Trophoblast cell (in vitro differentiated cells and primary cell): ENCODE measurements at regions not wholly inside any gene's neighbourhood (a gene's known extent, or its start where the extent isn't known, plus 50 kb on each side); places are given as distances from the start of the nearest gene placed in this dataset.

Experiments used
- DNase-seq, 2 donors: peaks; one replicate each; pipeline ENCODE4 v3.0.0-alpha.2; 2016
- H2AFZ ChIP-seq: 2 replicates; pipeline ENCODE4 v1.6.1; 2013; ENCODE audit warnings: low read length, moderate library complexity, mild to moderate bottlenecking; ENCODE audit not compliant: insufficient read depth, poor library complexity
- H2AK5ac ChIP-seq: 2 replicates; pipeline ENCODE4 v1.6.1; 2013; ENCODE audit warnings: mild to moderate bottlenecking, low read length
- H2BK120ac ChIP-seq: 2 replicates; pipeline ENCODE4 v1.6.1; 2013; ENCODE audit warnings: low read length, mild to moderate bottlenecking, moderate library complexity; ENCODE audit not compliant: insufficient read depth, poor library complexity
- H2BK12ac ChIP-seq: 2 replicates; pipeline ENCODE4 v1.6.1; 2013; ENCODE audit warnings: mild to moderate bottlenecking, low read length, moderate library complexity
- H2BK5ac ChIP-seq: 2 replicates; pipeline ENCODE4 v1.6.1; 2013; ENCODE audit warnings: low read length, low read depth, moderate library complexity, mild to moderate bottlenecking; ENCODE audit not compliant: poor library complexity
- H3K14ac ChIP-seq: 2 replicates; pipeline ENCODE4 v1.6.1; 2013; ENCODE audit warnings: mild to moderate bottlenecking, low read length
- H3K18ac ChIP-seq: 2 replicates; pipeline ENCODE4 v1.6.1; 2013; ENCODE audit warnings: mild to moderate bottlenecking, low read length
- H3K23ac ChIP-seq: 2 replicates; pipeline ENCODE4 v1.6.1; 2013; ENCODE audit warnings: low read length
- H3K27ac ChIP-seq: 2 replicates; pipeline ENCODE4 v1.5.1; 2013; ENCODE audit warnings: low read depth, mild to moderate bottlenecking, inconsistent platforms, low read length, moderate library complexity
- H3K27me3 ChIP-seq: 2 replicates; pipeline ENCODE4 v1.6.1; 2013; ENCODE audit warnings: inconsistent platforms, mild to moderate bottlenecking, low read length, moderate library complexity; ENCODE audit not compliant: insufficient read depth
- H3K36me3 ChIP-seq, 2 experiments: 1 replicate in 1 of 2; 2 replicates in 1 of 2; pipeline ENCODE4 v1.6.1; 2013; ENCODE audit warnings: low read length in 2 of 2, mild to moderate bottlenecking in 2 of 2, moderate library complexity in 1 of 2; ENCODE audit not compliant: insufficient read depth in 2 of 2, control insufficient read depth in 1 of 2
- H3K4ac ChIP-seq: 2 replicates; pipeline ENCODE4 v1.6.1; 2013; ENCODE audit warnings: low read depth, mild to moderate bottlenecking, low read length, moderate library complexity
- H3K4me1 ChIP-seq, 2 experiments: 1 replicate in 1 of 2; 2 replicates in 1 of 2; pipeline ENCODE4 v1.6.1; 2013; ENCODE audit warnings: low read length in 2 of 2, mild to moderate bottlenecking in 2 of 2, moderate library complexity in 1 of 2; ENCODE audit not compliant: insufficient read depth in 2 of 2, control insufficient read depth in 1 of 2
- H3K4me2 ChIP-seq: 2 replicates; pipeline ENCODE4 v1.6.1; 2013; ENCODE audit warnings: inconsistent platforms, mild to moderate bottlenecking, low read length, moderate library complexity
- H3K4me3 ChIP-seq: 2 replicates; pipeline ENCODE4 v1.5.1; 2013; ENCODE audit warnings: mild to moderate bottlenecking, low read depth, low read length, inconsistent platforms
- H3K79me1 ChIP-seq: one replicate; pipeline ENCODE4 v1.6.1; 2013; ENCODE audit warnings: low read length
- H3K79me2 ChIP-seq: 2 replicates; pipeline ENCODE4 v1.6.1; 2013; ENCODE audit warnings: low read length, mild to moderate bottlenecking; ENCODE audit not compliant: control insufficient read depth, insufficient read depth, poor library complexity
- H3K9ac ChIP-seq: 2 replicates; pipeline ENCODE4 v1.6.1; 2013; ENCODE audit warnings: mild to moderate bottlenecking, low read length
- H3K9me3 ChIP-seq: 2 replicates; pipeline ENCODE4 v1.6.1; 2013; ENCODE audit warnings: low read depth, mild to moderate bottlenecking, control low read depth, inconsistent platforms, low read length; ENCODE audit not compliant: insufficient read depth
- H4K12ac ChIP-seq: 2 replicates; pipeline ENCODE4 v1.6.1; 2013; ENCODE audit warnings: low read depth, mild to moderate bottlenecking, low read length, moderate library complexity
- H4K8ac ChIP-seq: 2 replicates; pipeline ENCODE4 v1.6.1; 2013; ENCODE audit warnings: low read depth, mild to moderate bottlenecking, low read length, moderate library complexity
- H4K91ac ChIP-seq: one replicate; pipeline ENCODE4 v1.6.1; 2013; ENCODE audit warnings: low read depth, mild to moderate bottlenecking, low read length, moderate library complexity
- WGBS: extraction: QIAGEN DNeasy Blood & Tissue Kit; methylation state at CpG from one replicate; pipeline ENCODE4 v1.1.7; 2013; ENCODE audit warnings: missing lambda C conversion rate; ENCODE audit not compliant: insufficient read length, insufficient coverage; ENCODE audit errors: extremely low coverage; 5-methylcytosine and 5-hydroxymethylcytosine counted together

GRCh38 chr6:14518515-14519217 is 401.1 kb downstream of the CD83 start:
- Histone ChIP-seq H4K12ac (no peak overlapping the region), H2BK5ac (no peak overlapping the region), H3K79me1 (no peaks in the 10 kb centered on the region), H3K9me3 (no peaks in the 10 kb centered on the region), H2BK12ac (no peak overlapping the region), H2AK5ac (no peak overlapping the region), H3K4me1 (no peaks in the 10 kb centered on the region), H3K4ac (no peak overlapping the region), H3K18ac (no peak overlapping the region), H2BK120ac (no peak overlapping the region), H3K36me3 (no peaks in the 10 kb centered on the region), H2AFZ (no peak overlapping the region), H3K4me2 (no peak overlapping the region), H4K8ac (no peak overlapping the region), H3K4me3 (no peak overlapping the region), H4K91ac (no peak overlapping the region), H3K27ac (no peak overlapping the region), H3K14ac (no peak overlapping the region), H3K79me2 (no peaks in the 10 kb centered on the region), H3K23ac (no peak overlapping the region), H3K9ac (no peak overlapping the region), H3K27me3 (no peaks in the 10 kb centered on the region)
- DNase-seq: no peak
- WGBS: no CpG with 5 or more reads among the region's 14 CpGs

GRCh38 chr6:14520029-14520428 is 402.5 kb downstream of the CD83 start:
- DNase-seq: peak; percentile 92 to 94
- no peak overlapping the region for H4K91ac ChIP-seq
- no peak overlapping the region for H3K4me2 ChIP-seq
- H3K4ac ChIP-seq: no peak overlapping the region
- H4K12ac ChIP-seq: no peak overlapping the region
- H4K8ac ChIP-seq: no peak overlapping the region
- no peaks in the 10 kb centered on the region for H3K79me2 ChIP-seq
- H3K36me3 ChIP-seq: no peaks in the 10 kb centered on the region
- H3K27me3 ChIP-seq: no peaks in the 10 kb centered on the region
- H3K9ac ChIP-seq: no peak overlapping the region
- no peak overlapping the region for H2BK12ac ChIP-seq
- no peak overlapping the region for H2AFZ ChIP-seq
- no peaks in the 10 kb centered on the region for H3K79me1 ChIP-seq
- H3K14ac ChIP-seq: no peak overlapping the region
- no peak overlapping the region for H2BK5ac ChIP-seq
- no peaks in the 10 kb centered on the region for H3K4me1 ChIP-seq
- no peaks in the 10 kb centered on the region for H3K9me3 ChIP-seq
- H3K4me3 ChIP-seq: no peak overlapping the region
- no CpG with 5 or more reads among the region's 2 CpGs for WGBS
- no peak overlapping the region for H3K23ac ChIP-seq
- H2BK120ac ChIP-seq: no peak overlapping the region
- H3K18ac ChIP-seq: no peak overlapping the region
- no peak overlapping the region for H2AK5ac ChIP-seq
- H3K27ac ChIP-seq: no peak overlapping the region

- no CpG with 5 or more reads among the region's 2 CpGs for WGBS
- DNase-seq: no peak
- Histone ChIP-seq H3K79me1 (no peaks in the 10 kb centered on the region), H3K23ac (no peak overlapping the region), H4K12ac (no peak overlapping the region), H2AFZ (no peak overlapping the region), H2BK5ac (no peak overlapping the region), H3K4me3 (no peak overlapping the region), H3K79me2 (no peaks in the 10 kb centered on the region), H3K4me2 (no peak overlapping the region), H2BK12ac (no peak overlapping the region), H4K91ac (no peak overlapping the region), H2BK120ac (no peak overlapping the region), H3K4me1 (no peaks in the 10 kb centered on the region), H3K9ac (no peak overlapping the region), H3K27me3 (no peaks in the 10 kb centered on the region), H3K4ac (no peak overlapping the region), H3K27ac (no peak overlapping the region), H4K8ac (no peak overlapping the region), H3K18ac (no peak overlapping the region), H2AK5ac (no peak overlapping the region), H3K14ac (no peak overlapping the region), H3K36me3 (no peaks in the 10 kb centered on the region), H3K9me3 (no peaks in the 10 kb centered on the region)
These were observed 403.0 kb downstream of the CD83 start for GRCh38 chr6:14520536-14520935.

- no peak overlapping the region for H3K4me2 ChIP-seq
- no peak overlapping the region for H2AK5ac ChIP-seq
- no peak overlapping the region for H4K12ac ChIP-seq
- H3K36me3 ChIP-seq: no peaks in the 10 kb centered on the region
- H3K79me1 ChIP-seq: no peaks in the 10 kb centered on the region
- no peak overlapping the region for H3K14ac ChIP-seq
- H2AFZ ChIP-seq: no peak overlapping the region
- no peak overlapping the region for H2BK5ac ChIP-seq
- H3K9ac ChIP-seq: no peak overlapping the region
- no peak overlapping the region for H3K4me3 ChIP-seq
- H2BK12ac ChIP-seq: no peak overlapping the region
- no peak overlapping the region for H3K27ac ChIP-seq
- no peak overlapping the region for H4K91ac ChIP-seq
- no peak overlapping the region for H3K23ac ChIP-seq
- H3K4me1 ChIP-seq: no peaks in the 10 kb centered on the region
- no peaks in the 10 kb centered on the region for H3K9me3 ChIP-seq
- no peak overlapping the region for H2BK120ac ChIP-seq
- H3K18ac ChIP-seq: no peak overlapping the region
- H4K8ac ChIP-seq: no peak overlapping the region
- WGBS: no CpG with 5 or more reads among the region's 5 CpGs
- no peak overlapping the region for H3K4ac ChIP-seq
- H3K79me2 ChIP-seq: no peaks in the 10 kb centered on the region
- DNase-seq: no peak
- no peaks in the 10 kb centered on the region for H3K27me3 ChIP-seq
These were observed 403.6 kb downstream of the CD83 start for GRCh38 chr6:14521141-14521540.
